Pulmonary artery endothelial cell (primary cell): ENCODE measurements at regions not wholly inside any gene's neighbourhood (a gene's known extent, or its start where the extent isn't known, plus 50 kb on each side); places are given as distances from the start of the nearest gene placed in this dataset.

Experiments used
- DNase-seq: peaks from one replicate; pipeline ENCODE4 v3.0.0-alpha.2; 2011; ENCODE audit warnings: low read depth, low spot score

DNA sequence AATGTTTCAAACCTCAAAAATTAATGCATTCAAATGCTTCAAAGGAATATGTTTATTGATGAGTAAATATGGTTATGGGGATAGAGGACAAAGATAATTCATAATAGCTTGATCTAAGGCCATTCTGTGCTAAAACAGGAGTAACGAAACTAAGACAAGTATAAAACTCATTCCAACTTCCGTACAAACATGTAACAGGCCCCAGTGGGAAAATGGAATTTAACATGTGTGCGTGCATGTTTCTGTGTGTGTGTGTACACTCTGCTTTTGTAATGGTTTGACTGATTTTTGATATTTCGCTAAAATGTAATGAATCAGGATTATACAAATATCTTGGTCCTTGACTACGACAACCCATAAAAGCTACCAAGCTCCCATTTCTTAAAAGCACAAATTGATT is 91.0 kb downstream of the KLF12 start:
- DNase-seq, result no peak

DNA sequence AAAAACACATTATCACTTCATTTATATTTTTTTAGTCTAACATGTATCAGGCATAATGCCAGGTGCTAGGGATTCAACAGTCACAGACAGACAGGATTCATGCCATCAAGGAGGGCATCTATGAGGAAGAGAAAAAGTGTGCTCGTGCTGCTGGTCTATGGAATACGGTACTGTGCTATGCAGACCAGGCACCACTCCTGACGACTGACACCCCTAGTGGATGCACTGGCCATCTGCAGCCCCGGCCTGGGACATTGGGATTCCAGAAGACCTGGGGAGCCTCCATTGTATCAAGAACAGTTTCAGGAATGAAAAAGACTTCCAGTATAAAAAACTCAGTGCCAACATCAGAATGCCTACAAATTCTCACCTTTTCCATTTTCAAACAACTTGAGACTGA is 94.0 kb downstream of the KLF12 start:
- DNase-seq, result no peak

DNA sequence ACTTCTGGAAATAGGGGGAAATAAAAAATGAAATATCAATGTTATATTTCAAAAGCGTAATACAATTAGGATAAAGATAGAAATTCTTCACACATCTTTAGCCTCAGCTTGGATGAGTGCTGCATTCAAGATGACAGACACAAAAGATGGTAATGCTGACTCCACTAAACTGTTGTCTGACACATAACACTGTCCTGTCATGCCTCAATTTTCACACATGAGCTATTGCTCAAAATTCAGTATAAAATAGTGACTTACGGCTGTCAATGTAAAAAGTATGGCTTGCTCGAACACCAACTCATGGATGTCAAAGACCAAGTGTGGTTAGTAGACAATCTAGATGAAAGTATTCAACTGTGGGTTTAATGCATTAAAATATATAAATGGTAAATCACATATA is 94.5 kb downstream of the KLF12 start:
- DNase-seq, result no peak

DNA sequence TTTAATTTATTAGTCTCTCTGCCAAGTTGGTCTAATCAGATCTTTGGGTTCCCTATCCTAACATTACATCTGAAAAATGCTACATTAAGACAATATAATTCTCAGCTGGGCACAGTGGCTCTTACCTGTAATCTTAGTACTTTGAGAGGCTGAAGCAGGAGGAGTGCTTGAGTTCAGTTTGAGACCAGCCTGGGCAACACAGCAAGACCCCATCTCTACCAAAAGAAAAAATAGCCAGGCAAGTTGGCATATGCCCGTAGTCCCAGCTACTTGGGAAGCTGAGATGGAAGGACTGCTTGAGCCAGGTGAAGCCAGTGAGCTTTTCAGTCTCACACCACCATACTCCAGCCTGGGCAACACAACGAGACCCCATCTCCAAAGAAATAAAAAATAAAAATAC is 95.0 kb downstream of the KLF12 start:
- no peak for DNase-seq

DNA sequence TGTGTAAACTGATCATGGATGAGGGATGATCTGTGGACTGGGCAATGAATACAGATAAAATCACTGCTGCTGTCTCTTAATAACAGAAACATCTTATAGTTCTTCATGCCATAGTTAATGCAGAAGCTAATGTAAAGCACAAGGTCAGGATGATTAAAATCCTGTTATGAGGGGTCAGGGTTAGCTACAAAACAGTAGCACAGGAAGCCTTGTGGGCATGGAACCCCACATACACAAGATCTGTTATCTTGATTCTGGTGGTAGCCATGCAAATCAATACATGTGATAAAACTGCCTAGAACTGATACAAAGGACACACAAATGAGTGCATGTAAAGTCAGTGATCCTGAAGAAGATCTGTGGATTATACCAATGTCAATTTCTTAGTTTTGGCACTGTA is 96.4 kb downstream of the KLF12 start:
- DNase-seq, result no peak

DNA sequence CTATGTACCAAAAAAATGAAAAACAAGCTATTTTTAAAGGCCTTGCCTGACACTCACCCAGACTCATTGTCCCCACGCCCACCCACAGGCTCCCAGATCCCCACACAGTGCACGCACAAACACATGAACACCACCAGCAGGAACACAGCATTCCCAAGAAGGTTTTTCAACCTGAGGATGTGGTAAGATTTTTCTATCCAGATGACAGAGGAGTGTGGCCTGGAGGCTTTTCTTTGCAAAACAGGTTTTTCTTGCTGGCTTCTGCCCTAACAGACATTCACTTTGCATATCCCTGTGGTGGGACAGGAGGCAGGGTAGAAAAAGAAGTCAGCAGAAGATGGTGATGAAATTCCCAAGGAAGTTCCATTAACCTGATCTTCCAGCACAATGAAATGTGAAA is 97.8 kb downstream of the KLF12 start:
- DNase-seq, result no peak

DNA sequence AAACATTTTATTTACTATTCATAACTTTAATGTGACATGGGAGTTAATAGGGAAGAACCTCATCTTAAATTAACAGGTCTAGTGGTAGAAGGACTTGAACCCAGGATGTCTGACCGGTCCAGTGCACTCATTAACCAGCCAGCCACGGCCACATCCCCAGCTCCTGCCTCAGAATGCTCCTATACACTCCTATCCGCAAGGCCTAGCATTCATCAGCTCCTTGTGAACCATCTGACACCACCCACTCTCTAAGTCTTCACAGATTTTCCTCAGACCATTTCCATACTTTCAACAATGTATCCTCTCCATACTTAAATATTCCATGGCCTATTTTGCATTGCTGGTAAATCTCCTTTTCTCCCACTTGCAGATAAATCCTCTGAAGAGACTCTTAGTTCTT is 98.3 kb downstream of the KLF12 start:
- no peak for DNase-seq

DNA sequence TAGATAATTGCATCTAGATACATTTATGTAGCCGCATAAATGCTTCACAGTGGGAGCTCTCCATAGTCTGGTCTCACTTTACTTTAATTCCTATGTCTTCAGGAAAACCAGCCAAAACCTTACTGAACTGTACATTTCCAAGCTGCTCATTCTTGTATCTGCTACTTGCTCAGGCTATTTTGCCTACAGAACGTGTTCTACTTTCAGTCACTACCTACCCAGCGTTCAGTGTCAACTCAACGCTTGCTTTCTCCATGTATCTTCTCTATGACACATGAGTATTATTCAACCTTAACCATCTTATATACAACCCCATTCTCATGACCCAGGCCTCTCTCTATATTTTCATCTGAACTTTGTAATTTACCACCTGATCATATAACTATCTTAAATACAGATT is 101.9 kb downstream of the KLF12 start:
- no peak for DNase-seq

DNA sequence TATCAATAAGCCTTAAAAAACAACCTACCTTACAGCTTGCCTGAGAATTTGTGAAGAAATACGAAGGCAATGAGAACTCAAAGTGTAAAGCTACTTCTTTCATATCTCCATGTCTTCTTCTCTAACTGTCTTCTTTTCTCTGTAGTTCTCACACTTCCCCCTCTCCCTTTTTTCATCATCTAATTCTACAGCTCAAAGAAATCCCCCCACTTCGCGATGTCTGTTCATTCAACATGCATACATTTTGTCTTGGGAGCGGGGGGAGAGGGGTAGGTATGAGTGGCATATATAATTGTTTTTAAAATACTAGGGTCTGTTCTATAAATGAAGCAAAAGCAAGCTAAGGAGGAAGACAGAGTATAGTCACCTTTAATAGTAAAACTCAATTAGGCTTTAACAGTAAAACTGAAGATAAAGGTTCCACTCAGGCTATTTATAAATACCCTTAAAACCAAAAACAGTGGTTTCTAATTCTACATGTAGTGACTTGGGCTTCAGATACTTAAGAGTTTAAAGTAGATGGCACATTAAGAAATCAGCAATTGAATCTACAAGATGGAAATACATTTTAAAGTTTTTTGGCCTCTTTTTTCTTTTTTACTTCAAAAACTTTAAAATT is 106.9 kb downstream of the KLF12 start:
- no peak for DNase-seq

DNA sequence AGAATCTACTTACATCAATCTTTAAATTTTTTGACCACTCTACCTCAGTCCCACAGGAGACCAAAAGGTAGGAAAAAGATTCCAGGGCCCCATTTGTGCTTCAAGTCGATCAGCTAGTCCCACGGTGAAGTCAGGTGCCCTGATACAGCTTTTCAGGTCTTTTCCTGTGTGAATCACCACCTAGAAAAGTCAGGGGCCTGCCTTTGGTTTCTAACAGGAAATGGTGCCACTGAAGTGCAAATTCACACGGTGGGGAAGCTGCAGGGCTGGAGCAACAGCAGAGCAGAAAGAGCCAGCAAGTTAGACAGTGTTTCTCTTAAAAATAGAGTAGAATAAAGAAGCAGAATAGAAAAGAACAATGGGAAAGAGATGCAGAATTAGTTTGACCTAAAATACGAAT is 107.5 kb downstream of the KLF12 start:
- no peak for DNase-seq

DNA sequence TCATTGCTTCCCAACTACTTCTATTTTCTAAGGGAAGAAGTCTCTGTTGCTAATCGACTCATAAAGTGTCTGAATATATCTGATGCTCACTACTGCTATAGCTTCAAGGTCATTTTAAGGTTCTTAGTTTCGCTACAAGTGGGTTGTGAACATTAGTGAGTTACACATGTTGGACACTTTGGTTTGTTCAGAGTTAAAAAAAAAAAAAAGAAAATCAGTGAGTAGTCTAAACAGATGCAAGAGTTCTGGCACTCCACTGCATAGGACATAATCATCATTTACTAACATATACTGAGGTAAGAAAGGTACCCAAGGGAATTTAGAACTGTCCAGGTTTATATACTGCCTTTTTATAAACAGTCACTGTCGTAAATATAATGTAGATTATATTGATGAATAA is 108.8 kb downstream of the KLF12 start:
- no peak for DNase-seq

DNA sequence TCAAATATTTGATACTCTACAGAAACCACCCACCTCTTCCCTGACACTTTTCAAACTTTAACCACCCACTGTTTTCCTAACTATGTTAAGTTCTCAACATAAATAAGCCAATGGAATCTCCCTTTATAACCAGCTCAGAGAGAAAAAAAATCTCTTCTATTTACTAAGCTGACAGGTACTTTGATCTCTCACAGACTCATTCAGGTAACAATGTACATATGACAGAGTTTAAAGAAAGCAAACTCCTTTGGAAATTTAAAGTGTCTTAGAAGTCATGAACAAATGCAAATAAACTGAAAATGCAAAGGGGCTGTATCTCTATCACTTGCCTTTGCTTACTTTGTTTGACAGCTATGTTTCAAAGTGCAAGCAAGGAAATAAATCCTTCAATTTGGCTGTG is 109.3 kb downstream of the KLF12 start:
- DNase-seq, result no peak

DNA sequence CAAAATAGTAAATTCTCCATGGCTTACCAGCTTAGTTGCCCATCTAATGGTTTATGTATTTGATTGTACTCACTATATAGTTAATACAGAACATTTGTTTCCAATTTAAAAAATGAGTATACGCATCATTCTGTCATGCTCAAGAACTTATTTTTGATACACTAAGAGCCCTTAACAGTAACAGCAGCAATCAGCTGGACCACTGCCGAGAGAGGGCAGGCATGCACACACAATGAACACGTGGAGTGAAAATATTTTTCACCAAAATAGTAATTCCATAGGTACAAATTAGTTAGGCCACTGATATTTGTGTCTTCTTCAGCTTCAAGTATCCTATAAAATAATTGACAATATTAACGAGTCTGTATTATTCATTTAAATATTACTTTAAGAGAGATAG is 109.9 kb downstream of the KLF12 start:
- DNase-seq, result no peak

DNA sequence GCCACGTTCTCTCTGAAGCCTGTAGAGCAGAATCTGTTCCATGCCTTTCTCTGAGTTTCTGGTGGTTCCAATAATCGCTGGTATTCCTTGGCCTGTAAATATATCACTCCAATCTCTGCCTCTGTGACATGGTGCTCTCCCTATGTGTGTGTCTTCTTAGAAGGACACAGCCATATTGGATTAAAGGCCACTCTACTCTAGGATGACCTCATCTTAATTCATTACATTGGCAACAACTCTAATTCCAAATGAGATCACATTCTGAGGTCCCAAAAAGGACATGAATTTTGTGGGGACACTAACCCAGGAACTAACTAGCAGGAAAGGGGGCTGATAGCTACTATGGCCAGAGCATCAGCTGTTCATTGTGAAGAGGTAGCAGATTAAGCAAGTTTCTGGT is 110.7 kb downstream of the KLF12 start:
- DNase-seq, result no peak

DNA sequence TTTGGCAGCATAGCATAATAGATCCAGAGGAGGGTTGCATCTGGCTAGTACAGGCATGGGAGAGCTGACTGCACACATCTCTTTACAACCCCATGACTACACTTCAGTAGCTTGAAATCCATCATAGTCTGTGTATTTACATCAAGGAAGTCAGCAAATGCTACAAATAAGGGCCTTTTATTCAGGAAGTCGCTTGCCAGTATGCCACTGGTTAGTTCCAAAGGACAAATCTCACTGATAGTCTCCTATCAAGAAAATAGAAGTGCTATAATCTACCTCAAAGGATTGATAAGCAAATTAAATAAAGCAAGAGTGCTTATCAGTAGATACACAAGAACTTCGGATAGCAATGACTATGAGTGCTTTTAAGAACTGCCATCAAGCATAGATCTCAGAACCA is 112.7 kb downstream of the KLF12 start:
- DNase-seq, result no peak

DNA sequence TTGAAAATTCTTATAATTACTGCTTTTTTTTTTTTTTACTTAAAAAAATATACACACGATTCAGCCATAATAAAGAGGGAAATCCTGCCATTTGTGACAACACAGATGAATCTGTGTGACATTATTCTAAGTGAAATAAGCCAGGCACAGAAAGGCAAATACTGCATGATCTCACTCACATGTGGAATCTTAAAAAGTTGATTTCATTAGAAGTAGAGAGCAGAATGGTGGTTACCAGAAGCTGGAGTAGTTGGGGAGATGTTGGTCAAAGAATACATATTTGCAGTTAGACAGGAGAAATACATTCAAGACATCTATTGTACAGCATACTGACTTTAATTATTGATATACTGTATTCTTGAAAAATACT is 116.2 kb downstream of the KLF12 start:
- DNase-seq, result no peak

DNA sequence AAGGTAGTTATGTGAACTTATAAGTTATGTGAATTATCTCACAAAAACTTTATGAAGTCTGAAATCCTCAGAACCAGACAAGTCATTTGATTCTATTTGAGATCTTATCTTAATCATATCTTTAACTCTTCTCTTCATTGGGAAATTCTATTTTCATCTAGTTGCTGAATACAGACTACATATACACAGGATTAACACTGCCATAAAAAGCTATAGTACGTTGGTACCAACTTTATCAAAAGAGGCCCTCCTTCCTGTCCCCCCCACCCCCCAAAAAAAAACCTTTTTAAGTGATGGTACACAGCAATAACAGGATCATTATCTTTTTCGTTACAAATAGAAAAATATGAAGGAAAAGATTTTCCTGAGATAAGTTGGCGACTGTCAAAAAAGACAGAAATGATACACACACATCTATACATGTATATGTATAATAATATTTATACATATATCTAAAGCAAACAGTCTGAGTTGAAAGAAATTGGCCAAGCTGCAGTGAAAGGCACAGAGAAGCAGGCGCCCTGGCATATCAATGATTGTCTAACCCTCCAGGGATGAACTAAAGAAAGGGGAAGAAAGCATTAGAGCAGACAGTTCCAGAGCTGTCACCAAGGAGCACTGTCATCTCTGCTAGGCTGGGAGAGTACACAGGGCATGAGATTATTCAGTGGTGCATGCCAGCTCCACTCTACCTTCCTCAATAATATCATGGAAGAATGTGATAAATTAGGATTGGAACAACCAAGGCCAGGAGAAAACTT is 116.7 kb downstream of the KLF12 start:
- DNase-seq, result no peak

DNA sequence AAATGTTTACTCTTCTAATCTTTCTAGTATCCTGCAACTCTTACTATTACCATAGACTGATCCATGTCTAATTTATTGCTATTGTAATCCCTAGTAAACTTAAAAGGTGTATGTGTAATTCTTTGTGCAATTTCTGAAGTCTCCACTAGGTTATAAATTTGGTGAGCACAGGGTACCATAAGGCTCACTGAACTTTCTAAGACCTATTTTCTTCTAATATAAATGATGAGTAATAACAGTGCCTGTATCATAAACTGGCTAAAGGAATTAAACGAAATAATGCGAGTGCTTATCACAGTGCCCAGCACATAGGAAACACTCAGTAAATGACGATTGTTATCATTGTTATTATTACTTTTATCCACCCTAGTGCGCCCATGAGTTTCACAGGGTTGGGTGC is 119.1 kb downstream of the KLF12 start:
- DNase-seq, result no peak

DNA sequence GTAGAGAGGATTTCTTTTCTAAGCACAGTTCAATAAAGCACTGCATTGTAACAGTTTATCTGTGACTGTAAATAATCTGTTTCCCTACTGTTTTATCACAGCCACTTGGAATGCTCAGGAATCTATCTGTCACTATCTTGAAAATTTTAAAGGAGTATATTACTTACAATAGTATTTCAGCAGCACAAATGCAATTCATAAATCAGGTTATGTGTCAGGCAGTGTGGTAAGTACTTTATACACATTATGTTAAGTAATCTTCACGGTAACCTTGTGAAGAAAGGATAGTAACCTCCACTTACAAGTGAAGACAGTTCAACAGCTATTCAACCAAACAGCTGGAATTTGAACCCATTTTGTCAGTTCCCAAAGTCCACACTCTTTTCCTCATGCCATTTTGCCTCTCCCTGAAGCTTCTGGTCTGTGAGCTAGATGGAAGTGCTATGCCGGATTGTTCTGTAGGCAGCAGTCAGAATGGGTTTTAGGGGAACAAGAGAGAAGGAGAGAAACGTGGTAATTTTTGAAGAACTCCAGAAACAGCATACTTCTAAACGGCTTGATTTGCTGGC is 125.0 kb downstream of the KLF12 start:
- DNase-seq, result no peak

DNA sequence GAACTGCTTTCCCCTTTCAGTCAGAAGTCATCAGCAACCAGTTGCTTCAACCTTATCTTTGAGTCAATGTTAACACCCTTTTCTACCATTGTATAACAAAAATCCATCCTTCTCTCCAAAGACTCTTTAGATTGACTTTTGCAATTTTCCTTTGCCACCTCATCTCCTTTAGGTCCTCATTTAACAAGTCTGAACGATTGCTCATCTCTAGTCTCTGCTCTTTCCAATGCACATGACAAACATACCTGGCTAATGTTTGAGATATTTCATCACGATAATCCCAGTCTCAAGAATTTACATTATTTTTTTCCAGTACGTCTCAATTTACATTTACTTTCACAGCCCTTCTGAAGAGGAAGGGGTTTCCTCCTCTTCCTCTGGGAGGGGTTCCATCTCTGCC is 127.5 kb downstream of the KLF12 start:
- no peak for DNase-seq

DNA sequence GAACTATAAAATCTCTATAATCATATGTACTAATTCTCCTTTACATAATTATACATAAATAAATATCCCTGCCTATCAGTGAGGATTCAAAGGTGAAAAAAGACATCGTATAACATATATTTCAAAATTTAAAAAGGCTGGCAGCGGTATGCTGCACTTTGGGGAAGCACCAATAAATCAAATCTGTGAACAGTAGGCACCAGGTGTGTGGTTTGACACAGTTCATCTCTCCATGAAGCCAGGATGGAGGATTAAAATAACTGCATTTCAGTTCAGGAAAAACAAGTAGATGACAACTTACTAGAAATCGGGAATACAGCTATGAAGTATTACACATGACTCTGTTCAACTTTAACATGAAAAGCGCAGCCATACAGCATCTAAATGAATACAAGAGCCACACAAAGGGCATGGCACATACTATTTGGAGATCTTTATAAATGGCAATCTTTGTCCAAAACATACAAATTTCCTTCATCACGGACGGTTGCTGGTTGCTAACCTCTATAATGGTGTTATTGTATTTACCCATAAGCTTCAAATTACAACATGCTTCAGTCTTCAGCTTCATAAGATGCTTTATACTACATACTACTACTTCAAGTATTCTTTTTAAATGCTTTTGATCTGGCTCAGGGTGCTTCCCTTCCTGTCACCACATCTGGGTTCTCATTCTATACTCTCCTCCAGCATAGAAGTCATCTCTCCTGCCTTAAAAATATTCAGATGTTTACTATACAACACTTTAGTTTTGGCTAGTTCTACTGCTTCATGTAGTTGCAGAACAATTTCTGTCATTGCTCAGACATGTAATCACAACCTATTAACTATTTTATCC is 128.7 kb downstream of the KLF12 start:
- no peak for DNase-seq

DNA sequence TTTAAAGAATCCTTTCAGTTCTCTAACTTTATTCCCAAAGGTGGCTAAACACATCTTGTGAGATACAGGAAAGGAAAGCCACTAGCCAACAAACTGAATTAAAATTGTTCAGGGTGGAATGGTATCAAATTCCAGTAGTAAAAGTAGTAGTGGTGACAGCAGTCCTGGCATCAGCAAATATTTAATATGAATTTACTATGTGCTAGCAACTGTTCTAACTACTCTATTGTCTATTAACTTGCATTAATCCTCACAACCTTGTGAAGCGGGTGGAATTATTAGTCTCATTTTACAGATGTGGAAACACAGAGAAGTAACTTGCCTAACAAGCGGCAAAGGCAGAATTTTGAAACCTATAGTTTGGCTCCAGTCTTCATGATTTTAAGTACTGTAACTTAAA is 130.1 kb downstream of the KLF12 start:
- DNase-seq, result no peak
